CD4-positive, alpha-beta T cell treated with Interleukin-2 at 100 ng/mL for 4 hours (primary cell): ENCODE measurements at regions not wholly inside any gene's neighbourhood (a gene's known extent, or its start where the extent isn't known, plus 50 kb on each side); places are given as distances from the start of the nearest gene placed in this dataset.

Source experiments
- DNase-seq: peaks from one replicate; pipeline ENCODE4 v3.0.0-alpha.2; 2020; ENCODE audit warnings: low spot score

GRCh38 chr4:138689593-138689992 lies 326.0 kb upstream of the NOCT start:
- no peak for DNase-seq

- DNase-seq: no peak
Measured at GRCh38 chr4:138689187-138689586, 326.4 kb upstream of the NOCT start.

GRCh38 chr4:138688408-138689085 lies 327.0 kb upstream of the NOCT start:
- no peak for DNase-seq

GRCh38 chr4:138686106-138686835 lies 329.3 kb upstream of the NOCT start:
- no peak for DNase-seq

- DNase-seq: no peak
Measured at GRCh38 chr4:138685316-138685715, 330.3 kb upstream of the NOCT start.

- DNase-seq: peak; percentile 67
Measured at GRCh38 chr4:138680989-138681604, 334.5 kb upstream of the NOCT start.

- DNase-seq: no peak
Measured at GRCh38 chr4:138680256-138680655, 335.3 kb upstream of the NOCT start.

- no peak for DNase-seq
Measured at GRCh38 chr4:138678985-138679746, 336.4 kb upstream of the NOCT start.

GRCh38 chr4:138677748-138678147 lies 337.8 kb upstream of the NOCT start:
- DNase-seq: no peak

- DNase-seq: no peak
Measured at GRCh38 chr4:138677212-138677611, 338.4 kb upstream of the NOCT start.

- no peak for DNase-seq
Measured at GRCh38 chr4:138675685-138676084, 339.9 kb upstream of the NOCT start.

- no peak for DNase-seq
Measured at GRCh38 chr4:138674209-138674608, 341.4 kb upstream of the NOCT start.

- DNase-seq: no peak
Measured at GRCh38 chr4:138673053-138673452, 342.5 kb upstream of the NOCT start.

GRCh38 chr4:138672393-138672976 lies 343.1 kb upstream of the NOCT start:
- DNase-seq: no peak

GRCh38 chr4:138671606-138672084 lies 343.9 kb upstream of the NOCT start:
- DNase-seq: no peak

GRCh38 chr4:138671106-138671505 lies 344.5 kb upstream of the NOCT start:
- DNase-seq: no peak

GRCh38 chr4:138670681-138671080 lies 344.9 kb upstream of the NOCT start:
- DNase-seq: no peak

GRCh38 chr4:138669479-138670315 lies 345.9 kb upstream of the NOCT start:
- no peak for DNase-seq

- DNase-seq: no peak
Measured at GRCh38 chr4:138668309-138668708, 347.3 kb upstream of the NOCT start.

GRCh38 chr4:138666366-138666765 lies 349.2 kb upstream of the NOCT start:
- no peak for DNase-seq

- DNase-seq: no peak
Measured at GRCh38 chr4:138665851-138666250, 349.7 kb upstream of the NOCT start.
